NCI-H69 (cell line): ENCODE measurements at regions not wholly inside any gene's neighbourhood (a gene's known extent, or its start where the extent isn't known, plus 50 kb on each side); places are given as distances from the start of the nearest gene placed in this dataset.

Source experiments
- DNase-seq: peaks from one replicate; lab custom pipeline; 2025; lab: John Stamatoyannopoulos, UW

DNA sequence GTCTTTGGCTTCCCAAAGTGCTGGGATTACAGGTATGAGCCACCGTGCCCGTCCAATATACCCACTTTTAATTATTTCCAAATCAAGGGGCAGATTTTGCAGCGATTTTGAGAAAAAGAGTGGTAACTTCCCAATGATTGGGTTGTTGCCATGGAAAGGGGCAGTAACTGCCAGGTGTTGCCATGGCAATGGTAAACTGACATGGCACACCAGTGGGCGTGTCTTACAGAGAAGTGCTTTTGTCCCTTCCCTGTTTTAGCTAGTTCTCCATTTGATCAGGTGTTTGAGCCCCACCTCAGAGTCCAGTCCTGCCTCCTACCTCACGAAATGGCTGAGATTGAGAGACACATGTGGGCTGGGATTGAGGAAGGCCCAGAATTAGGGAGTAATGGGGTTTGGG is 86.3 kb upstream of the IER5L start:
- no peak for DNase-seq

DNA sequence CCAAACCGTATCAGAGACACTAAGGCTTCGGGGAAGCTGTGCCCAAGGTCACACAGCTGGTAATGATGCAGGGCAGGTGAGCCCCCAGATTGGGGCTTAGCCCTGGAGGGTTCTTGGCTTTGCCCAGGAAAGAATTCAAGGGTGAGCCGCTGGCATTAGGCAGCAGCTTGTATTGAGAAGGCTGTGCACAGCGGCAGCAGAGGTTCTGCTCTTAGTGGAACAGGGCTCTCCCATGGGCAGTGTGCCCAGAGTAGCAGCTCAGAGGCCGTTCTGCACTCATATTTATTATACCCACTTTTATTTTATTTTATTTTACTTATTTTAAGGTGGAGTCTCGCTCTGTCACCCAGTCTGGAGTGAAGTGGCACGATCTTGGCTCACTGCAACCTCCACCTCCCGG is 85.8 kb upstream of the IER5L start:
- no peak for DNase-seq

DNA sequence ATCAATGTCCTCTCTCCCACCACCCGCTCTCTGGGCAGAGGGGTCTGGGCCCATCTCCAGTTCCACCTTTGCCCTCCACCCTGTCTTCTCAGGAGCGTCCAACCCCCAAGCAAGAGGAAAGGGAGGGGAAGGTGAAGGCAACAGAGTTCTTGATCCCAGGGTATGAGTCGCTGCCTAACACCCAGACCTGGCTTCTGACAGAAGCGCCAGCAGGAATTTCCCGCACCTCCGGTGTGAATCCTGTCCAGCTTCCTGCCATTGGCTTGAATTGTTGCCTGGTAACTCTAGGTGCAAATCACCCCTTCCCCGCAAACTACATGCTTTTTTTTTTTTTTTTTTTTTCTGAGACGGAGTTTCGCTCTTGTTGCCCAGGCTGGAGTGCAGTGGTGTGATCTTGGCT is 84.2 kb upstream of the IER5L start:
- DNase-seq: no peak

DNA sequence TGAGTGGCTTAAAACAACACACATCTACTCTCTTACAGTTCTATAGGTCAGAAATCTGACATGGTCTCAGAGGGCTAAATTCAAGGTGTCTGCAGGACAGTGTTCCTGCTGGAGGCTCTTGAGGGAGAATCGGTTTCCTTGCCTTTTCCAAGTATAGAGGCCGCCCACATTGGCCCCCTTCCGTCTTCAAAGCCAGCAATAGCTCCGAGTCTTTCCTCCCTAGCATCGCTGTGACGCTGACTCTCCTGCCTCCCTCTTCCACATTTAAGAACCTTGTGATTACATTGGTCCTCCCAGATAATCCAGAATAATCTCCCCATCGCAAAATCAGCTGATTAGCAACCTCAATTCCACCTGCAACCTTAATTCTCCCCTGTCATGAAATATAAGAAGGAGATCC is 81.3 kb upstream of the IER5L start:
- DNase-seq: no peak

DNA sequence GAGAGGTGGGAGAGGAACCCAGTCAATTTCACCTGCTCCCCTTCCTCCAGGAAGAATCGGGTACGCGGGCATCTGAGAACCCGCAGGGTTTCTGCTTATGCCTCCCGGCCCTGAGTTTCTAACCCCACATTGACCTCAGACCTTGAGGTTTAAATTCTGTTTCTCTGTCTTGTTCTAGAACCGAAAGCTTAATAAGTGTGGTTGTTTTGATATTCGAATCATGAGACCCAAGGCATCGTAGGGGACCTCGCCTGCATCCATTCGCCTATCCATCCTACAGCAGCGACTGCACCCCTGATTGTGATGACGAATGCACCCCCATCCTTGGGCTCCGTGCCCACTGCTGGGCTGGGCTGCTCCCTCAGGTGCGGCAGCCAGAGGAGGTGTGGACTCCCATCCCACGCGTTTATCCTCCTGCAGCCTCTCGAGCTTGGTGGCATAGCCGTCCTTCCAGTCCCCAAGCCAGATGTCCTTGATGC is 80.8 kb upstream of the IER5L start:
- no peak for DNase-seq

DNA sequence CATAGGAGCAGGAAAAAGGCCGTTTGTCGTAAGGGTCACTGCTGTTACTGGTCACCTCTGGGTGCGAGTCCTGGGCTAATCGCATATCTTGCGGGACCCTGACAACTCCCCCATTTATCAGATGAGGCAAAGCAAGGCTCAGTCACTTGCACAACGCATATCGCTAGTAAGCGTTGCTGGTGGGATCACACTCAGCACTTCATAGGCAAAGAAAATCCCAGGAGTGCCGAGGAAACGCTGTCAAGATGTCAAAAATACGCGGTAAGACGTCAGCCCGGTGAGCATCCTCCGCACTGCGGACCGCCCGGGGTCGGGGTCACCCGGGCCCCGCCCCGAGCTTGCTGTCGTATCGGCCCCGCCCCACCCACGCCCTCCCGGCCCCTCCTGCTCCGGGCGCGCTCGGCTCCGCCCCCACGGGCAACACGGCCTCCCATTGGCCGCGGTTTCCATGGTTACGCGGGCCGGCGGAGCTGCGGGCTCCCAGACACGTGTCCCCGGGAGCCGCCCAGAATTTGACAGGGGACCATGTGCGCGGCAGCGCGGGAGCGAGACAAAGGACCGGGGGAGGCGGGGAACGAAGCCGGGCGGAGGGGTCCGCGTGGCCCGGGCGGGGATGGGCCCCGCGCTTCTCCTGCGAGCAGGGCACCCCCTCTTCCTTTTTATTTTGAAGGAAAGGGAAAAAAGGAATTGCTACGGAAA is 80.2 kb upstream of the IER5L start:
- peak; percentile 97 for DNase-seq

DNA sequence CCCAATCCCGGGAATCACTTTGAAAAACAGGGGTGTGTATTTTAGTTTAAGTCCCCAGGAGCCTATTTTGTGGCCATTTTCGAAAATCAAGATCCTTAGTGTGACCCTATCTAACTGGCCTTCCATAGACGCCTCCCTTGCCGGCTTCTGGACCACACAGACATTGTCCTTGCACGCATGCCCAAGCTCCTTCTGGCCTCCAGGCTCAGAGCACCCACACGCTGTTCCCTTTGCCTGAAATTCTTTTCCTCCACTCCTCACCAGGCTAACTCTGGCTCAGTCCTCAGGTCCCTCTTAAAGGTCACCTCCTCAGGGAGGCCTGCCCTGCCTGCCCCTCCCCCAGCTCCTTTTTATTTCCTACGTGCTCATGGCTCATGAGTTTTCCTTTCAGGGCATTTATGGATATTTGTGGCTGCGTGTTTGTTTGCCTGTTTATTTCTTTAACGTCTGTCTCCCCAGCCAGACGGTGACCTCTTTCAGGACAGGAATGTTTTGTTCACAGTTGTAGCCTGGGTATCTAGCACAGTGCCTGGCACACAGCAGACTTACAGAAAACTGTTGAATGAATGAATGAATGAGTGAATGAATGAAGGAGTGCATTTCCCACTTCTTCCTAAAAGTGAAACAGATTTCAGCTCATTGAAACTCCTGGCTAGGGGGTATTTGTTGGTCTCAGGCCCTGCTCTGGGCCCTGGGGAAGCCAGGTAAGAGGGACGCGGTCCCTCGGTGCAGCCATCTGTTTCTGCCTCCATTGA is 79.1 kb upstream of the IER5L start:
- no peak for DNase-seq

DNA sequence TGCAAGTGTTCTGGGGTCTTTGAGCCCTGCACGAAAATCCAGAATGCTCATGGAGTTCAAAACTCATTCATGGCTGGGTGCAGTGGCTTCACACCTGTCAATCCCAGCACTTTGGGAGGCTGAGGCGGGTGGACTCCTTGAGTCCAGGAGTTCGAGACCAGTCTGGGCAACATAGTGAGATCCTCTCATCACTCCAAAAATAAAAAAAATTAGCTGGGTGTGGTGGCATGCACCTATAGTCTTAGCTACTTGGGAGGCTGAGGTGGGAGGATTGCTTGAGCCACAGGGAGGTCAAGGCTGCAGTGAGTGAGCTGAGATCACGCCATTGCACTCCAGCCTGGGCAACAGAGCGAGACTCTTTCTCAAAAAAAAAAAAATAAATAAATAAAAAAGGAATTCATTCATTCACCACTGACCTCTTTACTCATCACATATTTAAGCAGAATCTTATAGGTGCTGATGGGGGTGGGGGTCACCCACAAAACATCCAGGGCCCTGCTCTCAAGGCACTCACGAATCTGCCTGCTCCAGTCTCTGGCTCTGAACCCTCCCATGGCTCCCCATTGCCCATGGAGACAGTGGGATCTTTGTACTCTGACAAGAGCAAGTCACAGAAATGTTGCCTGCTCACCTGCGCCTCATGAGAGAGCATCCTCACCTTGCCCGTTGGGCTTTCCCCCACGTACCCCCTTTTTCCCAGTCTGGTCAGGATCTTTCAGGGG is 76.7 kb upstream of the IER5L start:
- no peak for DNase-seq

DNA sequence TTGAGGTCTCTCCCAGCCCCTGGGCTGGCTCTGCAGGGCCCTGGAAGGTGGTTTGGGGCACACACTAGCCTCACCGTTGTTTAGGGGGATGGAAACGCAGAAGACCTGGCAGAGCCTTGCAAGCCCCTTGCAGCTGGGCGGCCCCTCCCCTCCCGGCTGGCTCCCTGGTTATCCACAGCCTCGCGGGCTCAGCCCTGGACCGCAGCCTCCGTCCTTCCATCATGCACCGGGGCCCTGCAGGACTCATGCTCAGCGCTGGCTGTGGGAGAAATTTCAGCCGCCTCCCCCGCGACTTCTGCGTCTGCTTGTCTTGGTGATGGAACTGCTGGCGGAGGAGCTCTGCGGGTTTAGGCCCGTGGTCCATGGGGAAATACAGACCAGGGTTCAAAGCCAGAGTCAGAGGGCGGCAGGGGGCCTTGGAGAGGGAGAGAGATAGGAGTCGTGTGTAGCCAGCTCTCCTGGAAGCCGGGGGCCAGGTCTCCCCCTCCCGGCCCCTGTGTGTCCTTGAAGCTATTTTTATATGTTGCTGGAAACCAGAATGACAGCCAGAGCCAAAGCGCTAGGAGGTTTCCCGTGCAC is 75.8 kb upstream of the IER5L start:
- no peak for DNase-seq

DNA sequence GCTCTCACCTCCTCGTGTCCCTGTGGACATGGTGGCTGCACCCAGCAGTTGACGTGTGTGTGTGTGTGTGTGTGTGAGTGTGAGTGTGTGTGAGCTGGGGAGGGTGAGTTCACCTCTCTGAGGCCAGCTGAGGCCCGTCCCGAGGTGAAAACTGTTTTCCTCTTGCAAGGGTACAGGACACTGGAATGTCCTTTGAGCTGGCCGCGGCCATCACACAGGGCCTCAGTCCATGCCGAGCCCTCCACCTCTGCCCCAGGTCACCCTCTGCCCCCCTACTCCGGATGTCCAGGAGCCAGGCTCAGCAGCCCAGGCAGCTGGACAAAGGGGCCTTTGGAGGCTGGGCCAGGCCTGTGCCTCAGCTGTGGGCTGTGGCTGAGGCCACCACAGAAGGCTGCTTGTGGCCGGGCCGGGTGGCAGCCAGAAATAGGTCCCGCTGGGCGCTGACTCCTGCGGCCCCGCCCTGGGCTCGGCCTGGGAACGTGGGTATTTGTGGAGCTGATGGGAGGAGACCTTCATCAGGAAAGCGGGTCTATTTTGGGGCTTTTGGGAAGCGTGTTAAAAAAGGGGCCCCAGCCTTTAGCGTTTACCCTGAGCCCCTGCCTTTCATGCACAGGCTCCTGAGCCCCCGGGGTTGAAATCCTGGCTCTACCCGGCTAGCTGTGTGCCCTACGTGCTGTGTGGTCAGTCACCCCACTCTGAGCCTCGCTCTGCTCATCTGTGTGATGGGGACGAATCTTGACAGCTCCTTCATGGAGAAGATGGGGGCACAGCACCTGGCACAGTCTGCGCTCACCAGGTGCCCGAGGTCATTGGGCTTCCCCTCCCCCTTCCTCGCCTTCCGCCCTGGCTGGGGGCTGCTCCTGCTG is 75.1 kb upstream of the IER5L start:
- no peak for DNase-seq

DNA sequence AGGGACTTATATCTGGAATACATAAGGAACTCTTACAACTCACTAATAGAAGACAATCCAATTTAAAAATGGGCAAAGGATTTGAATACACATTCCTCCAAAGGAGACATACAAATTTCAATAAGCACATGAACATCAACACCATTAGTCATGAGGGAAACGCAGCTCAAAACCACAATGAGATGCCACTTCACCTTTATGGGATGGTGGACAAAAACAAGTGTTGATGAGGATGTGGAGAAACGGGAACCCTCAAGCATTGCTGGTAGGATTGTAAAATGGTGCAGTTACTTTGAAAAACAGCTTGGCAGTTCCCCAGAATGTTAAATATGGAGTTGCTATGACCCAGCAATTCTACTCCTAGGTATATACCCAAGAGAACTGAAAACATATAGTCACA is 72.7 kb upstream of the IER5L start:
- DNase-seq: no peak

DNA sequence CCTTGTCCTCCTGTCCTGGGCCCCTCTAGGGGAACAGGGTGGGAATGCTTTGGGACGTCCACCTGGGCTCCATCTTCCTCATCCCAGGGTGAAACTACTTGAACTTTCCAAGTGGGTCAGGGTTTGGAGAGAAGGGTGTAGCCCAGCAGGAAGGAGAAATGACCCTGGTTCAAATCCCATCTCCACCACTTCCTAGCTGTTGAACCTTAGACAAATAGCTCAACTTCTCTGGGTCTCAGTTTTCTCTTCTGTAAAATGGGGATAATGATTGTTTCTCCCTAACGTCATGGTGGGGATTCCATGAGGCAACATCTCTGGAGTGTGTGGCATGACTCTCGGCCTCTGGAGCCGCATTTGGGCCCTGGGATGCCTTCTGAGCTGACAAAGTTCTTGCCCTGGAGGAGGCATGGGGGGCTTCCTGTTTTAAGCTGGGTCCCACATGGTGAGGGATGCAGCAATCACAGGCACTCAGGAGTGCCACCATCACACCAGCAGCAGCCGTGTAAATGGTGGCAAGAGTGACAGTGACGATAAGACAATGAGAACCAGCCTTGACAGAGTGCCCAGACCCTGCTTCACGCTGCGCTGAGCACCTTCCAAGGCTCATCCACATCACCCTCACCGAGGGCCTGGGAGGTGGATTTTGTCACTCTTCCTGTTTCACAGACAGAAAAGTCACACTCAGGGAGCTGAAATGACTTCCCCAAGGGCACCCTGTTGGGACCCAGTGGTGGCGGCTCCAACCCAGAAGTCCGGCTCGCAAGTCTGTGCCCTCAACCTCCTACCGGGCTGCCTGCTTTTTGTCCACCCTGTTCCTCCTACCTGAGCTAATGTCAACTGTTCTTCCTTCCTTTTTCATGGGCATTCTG is 69.5 kb upstream of the IER5L start:
- DNase-seq: no peak

DNA sequence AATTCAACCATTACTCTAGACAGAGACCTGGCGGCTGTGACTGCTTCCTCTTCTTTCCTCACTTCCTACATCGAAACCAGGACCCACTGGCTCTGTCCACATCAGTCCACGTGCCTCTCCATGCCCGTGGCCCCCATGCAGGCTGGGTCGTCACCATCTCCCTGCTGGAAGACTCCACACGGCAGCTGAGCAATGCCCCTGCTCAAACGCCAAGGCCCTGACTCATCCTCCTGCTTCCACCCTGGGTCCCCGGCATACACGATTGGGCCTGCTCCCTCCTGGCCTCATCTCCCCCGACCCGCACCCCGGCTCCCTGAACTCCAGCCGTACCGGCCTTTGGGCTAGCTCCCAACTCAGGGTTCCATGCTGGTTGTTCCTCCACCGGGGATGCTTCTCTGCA is 67.2 kb upstream of the IER5L start:
- DNase-seq: no peak

DNA sequence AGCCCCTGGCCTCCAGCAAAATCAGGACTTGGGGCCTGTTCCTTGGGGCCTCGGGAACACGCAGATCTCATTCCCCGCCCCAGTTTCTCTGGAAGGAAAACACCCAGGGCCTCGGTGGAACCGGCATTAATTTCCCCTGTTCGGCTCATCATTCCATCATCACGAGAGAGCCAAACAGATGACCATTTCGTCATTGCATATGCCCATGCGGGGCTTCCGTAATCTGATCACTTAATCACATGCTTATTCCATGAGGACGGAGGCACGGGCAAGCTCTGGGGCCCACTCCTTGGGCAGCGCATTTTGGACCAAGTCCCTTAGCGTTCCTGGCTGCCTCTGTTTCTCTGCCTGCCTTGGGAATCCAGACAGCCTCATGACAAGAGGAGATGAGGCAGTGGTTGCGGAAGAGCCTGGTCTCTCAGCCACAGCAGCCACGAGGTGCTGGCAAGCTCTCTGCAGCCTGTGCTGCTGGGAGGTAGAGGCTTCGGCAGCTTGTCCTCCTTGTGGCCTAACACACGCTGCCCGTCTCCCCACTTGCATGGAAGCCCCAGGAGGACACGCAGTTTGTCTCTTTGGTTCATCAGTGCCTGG is 65.0 kb upstream of the IER5L start:
- DNase-seq: peak; percentile 51

DNA sequence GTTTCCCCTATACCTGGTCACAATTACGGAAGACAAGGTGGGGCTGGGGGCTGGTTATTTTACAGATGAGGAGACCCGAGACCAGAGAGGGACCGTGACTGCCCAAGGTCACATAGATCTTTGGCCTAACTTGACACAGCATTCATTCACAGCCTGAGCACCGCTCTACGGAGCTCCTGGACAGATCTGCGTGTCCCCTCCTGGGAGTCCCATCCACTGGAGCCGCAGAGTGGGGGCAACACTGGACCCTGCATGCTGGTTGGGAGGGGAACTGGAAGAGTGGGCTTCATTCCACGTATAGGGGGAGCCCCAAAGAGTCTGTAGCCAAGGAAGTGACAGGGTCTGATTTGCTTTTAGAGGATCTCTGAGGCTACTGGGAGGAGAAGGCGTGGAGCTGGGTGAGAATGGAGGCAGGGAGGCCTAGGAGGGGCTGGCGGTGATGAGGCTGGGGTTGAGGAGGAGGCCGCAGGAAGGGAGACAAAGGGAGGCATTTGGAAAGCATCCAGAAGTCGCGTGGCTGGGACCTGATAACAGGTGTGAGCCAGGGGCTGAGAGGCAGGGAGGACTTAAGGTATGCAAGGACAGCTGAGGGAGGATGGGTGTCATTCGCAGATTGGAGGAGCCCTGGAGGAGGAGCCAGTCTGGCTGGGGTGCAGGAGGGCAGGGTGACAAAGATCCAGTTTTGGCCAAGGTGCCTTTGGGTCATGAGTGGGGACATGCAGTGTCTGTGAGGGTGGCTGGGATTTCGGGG is 64.3 kb upstream of the IER5L start:
- peak; percentile 33 for DNase-seq

DNA sequence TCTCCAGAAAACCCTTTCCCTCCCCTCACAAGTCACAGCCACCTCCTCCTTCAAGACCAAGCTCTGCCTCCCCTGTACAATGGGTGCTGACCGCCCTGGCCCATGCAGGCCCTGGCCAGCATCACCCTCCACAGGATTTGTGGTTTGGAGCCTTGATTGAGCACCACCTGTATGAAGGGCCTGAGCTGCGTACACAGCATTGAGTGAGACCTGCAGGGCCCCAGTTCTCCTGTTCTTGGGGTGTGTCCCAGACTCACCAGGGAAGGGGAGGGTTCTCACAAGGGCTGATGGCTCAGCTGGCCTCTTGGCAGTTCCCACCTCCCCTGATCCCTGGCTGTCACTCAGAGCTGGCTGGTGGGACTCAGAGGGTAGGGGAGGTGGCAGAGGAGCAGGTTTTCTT is 63.7 kb upstream of the IER5L start:
- DNase-seq: no peak

DNA sequence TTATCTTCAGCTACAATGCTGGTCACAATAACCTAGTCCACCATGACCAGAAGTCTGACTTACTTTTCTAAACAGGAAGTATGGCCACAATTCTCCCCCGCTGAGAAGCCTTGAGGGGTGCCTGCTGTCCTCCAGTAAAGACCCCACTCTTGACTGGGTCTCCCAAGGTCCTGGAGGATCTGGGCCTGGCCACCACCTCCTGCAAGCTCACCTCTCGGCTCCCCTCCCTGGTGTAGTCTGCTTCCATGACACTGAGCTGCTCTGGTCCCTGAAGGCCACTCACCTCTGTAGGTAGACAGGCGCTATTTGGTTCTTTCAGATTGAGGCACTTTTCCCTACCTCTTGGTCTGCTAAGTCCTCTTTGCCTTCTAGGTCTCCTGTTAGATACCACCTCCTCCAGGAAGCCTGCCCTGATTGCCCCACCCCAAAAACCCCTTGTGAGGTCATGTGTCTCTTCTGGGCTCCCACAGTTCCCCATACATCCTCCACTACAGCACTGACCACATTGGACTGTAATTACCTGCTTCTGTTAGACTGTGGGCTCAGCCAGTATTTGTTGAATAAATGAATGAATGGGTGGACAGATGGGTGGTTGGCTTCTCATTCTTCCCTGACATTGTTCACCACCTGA is 62.6 kb upstream of the IER5L start:
- DNase-seq: no peak

DNA sequence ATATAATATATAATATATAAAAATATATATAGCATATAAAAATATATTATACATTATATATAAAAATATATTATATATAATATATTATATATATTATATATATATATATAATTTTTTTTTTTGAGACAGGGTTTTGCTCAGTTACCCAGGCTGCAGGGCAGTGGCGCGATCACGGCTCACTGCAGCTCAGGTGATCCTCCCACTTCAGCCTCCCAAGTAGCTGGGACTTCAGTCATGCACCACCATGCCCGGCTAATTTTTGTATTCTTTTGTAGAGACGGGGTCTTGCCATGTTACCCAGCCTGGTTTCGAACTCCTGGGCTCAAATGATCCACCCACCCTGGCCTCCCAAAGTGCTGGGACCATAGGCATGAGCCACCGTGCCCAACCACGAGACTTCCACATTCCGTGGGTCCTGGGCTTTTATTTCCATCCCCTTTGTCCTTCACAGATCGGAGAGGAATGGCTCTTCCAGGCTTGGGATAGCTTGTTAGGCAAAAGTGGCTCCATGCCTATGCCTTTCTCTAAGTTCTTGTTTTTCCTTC is 62.0 kb upstream of the IER5L start:
- no peak for DNase-seq

DNA sequence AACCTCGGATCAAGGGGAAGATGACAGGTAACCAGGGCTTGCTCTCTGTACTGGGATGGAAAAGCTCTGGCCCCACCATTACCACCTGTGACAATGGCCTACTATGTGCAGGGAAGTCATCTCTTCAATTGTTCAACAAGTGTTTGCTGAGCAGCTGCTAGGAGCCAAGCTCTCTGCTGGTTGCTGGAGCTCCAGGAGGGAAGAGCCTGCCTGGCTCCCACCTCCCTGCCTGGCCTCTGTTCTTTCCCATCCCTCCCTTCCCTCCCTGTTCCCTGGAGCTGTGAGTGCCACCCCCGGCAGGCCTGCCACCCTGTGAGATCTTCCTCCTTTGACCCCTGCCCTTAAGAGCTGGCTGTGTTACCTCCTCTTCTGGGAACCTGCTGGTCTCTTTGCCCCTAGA is 59.7 kb upstream of the IER5L start:
- no peak for DNase-seq
